Karpas-422 (cell line): ENCODE measurements at regions not wholly inside any gene's neighbourhood (a gene's known extent, or its start where the extent isn't known, plus 50 kb on each side); places are given as distances from the start of the nearest gene placed in this dataset.

Experiments
- DNase-seq: peaks from one replicate; pipeline ENCODE4 v3.0.0-alpha.2; 2015
- H2AFZ ChIP-seq: fragments of 200-600 bp; sonication (generic); 2 replicates; pipeline ENCODE4 v1.6.1; 2014; ENCODE audit warnings: antibody characterized with exemption, low read length, mixed read lengths
- H3K27ac ChIP-seq: fragments of 200-600 bp; sonication (generic); 2 replicates; pipeline ENCODE4 v1.5.1; 2014; ENCODE audit warnings: mild to moderate bottlenecking, low read length, moderate library complexity
- H3K27me3 ChIP-seq: fragments of 200-600 bp; sonication (generic); 2 replicates; pipeline ENCODE4 v1.6.1; 2014; ENCODE audit warnings: low read length, mixed read lengths
- H3K36me3 ChIP-seq: fragments of 200-600 bp; sonication (generic); 2 replicates; pipeline ENCODE4 v1.6.1; 2014; ENCODE audit warnings: low read length, mixed read lengths; ENCODE audit not compliant: insufficient read depth
- H3K4me1 ChIP-seq: fragments of 200-600 bp; sonication (generic); 2 replicates; pipeline ENCODE4 v1.6.1; 2014; ENCODE audit warnings: mild to moderate bottlenecking, low read length, mixed read lengths
- H3K4me2 ChIP-seq: fragments of 200-600 bp; sonication (generic); 2 replicates; pipeline ENCODE4 v1.6.1; 2014; ENCODE audit warnings: low read length, low read depth, mild to moderate bottlenecking; ENCODE audit not compliant: poor library complexity, severe bottlenecking
- H3K4me3 ChIP-seq: fragments of 200-600 bp; sonication (generic); 2 replicates; pipeline ENCODE4 v1.5.1; 2014; ENCODE audit warnings: mild to moderate bottlenecking, antibody characterized with exemption, low read length, mixed read lengths
- H3K79me2 ChIP-seq: fragments of 200-600 bp; sonication (generic); 2 replicates; pipeline ENCODE4 v1.6.1; 2014; ENCODE audit warnings: mild to moderate bottlenecking, low read length, mixed read lengths
- H3K9ac ChIP-seq: fragments of 200-600 bp; sonication (generic); 2 replicates; pipeline ENCODE4 v1.6.0; 2014; ENCODE audit warnings: low read length
- H3K9me2 ChIP-seq: fragments of 200-600 bp; sonication (generic), shearing (Covaris generic); replicated peaks from 2 replicates; pipeline ENCODE4 v1.6.0; 2014; ENCODE audit warnings: mild to moderate bottlenecking, low read length, moderate library complexity; ENCODE audit not compliant: insufficient read depth
- H3K9me3 ChIP-seq: fragments of 300-700, 200-600 bp; sonication (generic); 2 replicates; pipeline ENCODE4 v1.6.1; 2014; ENCODE audit warnings: low read length, mixed read lengths
- H4K20me1 ChIP-seq: fragments of 200-600 bp; sonication (generic); 2 replicates; pipeline ENCODE4 v1.6.1; 2014; ENCODE audit warnings: mild to moderate bottlenecking, antibody characterized with exemption, low read length, low read depth; ENCODE audit not compliant: insufficient read depth

DNA sequence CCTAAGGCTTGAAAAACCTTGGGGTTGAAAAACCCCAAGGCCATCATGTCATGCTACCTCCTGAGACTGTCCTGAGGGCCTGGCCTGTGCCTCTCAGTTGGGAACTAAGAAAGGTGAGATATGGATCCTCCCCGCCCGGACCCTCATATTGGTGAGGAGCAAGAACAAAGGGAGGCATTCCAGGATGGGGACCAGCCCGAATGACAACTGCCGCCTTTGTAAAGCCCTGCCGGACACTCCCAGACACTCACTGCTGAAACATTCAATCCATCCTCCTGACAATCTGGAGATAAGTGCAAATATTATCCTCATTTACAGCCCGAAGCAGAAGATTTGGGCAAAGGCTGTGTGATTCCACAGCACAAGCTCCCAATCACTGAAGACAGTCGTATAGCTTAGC lies 298.3 kb downstream of the NSG2 start:
- Histone ChIP-seq H3K27me3 (no peaks in the 10 kb centered on the region), H3K79me2 (no peaks in the 10 kb centered on the region), H3K36me3 (no peaks in the 10 kb centered on the region), H3K9me2 (no peaks in the 10 kb centered on the region), H3K9ac (no peak overlapping the region), H2AFZ (no peak overlapping the region), H3K4me1 (no peaks in the 10 kb centered on the region), H3K4me3 (no peak overlapping the region), H3K9me3 (no peaks in the 10 kb centered on the region), H4K20me1 (no peaks in the 10 kb centered on the region), H3K4me2 (no peak overlapping the region), H3K27ac (no peak overlapping the region)
- no peak for DNase-seq

DNA sequence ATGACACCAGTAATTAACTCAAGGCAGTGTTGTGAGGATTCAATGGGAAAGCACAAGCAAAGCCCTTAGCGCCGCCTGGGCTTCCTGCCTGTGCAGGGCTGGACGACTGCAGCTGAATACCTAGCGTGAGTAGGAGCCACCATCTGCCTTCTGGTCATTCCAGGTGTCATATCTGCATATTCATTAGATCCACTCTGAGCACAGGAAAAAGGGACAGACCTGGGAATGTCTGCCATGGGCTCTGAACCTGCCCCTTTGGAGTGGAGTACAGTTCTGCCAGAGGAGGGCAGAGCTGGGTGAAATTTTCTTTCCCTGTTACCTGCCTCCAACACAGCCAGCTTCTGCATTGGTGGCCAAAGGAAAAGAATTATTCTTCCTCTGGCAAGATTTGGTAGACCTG lies 298.8 kb downstream of the NSG2 start:
- no peaks in the 10 kb centered on the region for H3K27me3 ChIP-seq
- H3K79me2 ChIP-seq, result no peaks in the 10 kb centered on the region
- H3K9me2 ChIP-seq, result no peaks in the 10 kb centered on the region
- H3K4me2 ChIP-seq, result no peak overlapping the region
- no peaks in the 10 kb centered on the region for H3K4me1 ChIP-seq
- no peak for DNase-seq
- H3K27ac ChIP-seq, result no peak overlapping the region
- no peaks in the 10 kb centered on the region for H3K9me3 ChIP-seq
- no peak overlapping the region for H3K4me3 ChIP-seq
- H3K36me3 ChIP-seq, result no peaks in the 10 kb centered on the region
- no peaks in the 10 kb centered on the region for H4K20me1 ChIP-seq
- no peak overlapping the region for H3K9ac ChIP-seq
- no peak overlapping the region for H2AFZ ChIP-seq

DNA sequence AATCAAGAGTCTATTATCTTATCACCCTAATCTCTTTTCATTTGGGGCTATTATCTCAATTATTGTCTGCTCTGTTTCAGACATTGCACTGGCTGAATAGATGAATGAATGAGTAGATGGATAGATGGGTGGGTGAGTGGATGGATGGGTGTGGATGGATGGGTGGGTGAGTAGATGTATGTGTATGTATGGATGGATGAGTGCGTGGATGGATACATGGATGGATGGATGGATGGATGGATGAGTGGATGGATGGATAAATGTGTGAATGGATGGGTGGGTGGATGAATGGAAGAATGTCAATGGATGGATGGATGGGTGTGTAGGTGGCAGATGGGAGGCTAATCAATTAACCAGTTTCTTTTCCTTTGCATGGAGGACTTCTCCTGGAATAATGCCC lies 301.7 kb downstream of the NSG2 start:
- Histone ChIP-seq H3K4me2 (no peak overlapping the region), H3K36me3 (no peaks in the 10 kb centered on the region), H3K79me2 (no peaks in the 10 kb centered on the region), H3K4me3 (no peak overlapping the region), H3K9me2 (no peaks in the 10 kb centered on the region), H4K20me1 (no peaks in the 10 kb centered on the region), H3K4me1 (no peaks in the 10 kb centered on the region), H3K9me3 (no peaks in the 10 kb centered on the region), H3K27ac (no peak overlapping the region), H2AFZ (no peak overlapping the region), H3K9ac (no peak overlapping the region), H3K27me3 (no peaks in the 10 kb centered on the region)
- peak; percentile 19 for DNase-seq

DNA sequence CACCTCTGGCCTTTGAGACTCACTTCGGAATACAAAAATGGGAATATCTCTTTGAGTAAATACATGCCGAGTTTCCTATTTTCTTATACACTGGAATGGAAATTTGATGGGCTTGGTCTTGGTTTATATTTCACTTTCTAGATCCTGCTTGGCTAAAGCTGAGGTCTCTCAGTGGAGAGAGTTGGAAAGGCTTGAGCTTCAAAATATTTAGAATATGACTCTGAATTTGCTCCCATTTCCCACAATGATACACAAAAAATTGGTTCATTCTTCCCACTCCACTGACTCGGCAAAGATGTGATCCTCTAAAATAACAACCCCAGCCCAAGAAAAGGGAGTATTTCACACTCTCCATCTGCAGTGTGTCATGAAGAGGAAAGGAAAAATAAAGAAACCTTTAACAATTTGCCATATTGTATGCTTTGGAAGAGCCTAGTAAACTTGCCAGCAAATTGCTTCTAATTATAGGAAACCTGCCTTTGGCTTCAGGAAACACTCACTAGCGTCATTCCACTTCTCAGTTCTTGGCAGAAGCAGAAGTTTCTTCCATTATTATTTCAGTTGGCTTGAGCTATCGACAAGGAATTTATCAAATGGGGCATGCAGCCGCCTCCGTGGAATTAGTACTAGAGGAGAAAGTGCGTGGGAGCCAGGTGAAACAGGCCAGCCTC lies 302.9 kb downstream of the NSG2 start:
- no peaks in the 10 kb centered on the region for H3K9me2 ChIP-seq
- no peak overlapping the region for H3K9ac ChIP-seq
- H3K4me1 ChIP-seq, result no peaks in the 10 kb centered on the region
- DNase-seq, result no peak
- H3K36me3 ChIP-seq, result no peaks in the 10 kb centered on the region
- H4K20me1 ChIP-seq, result no peaks in the 10 kb centered on the region
- no peaks in the 10 kb centered on the region for H3K79me2 ChIP-seq
- no peaks in the 10 kb centered on the region for H3K27me3 ChIP-seq
- H2AFZ ChIP-seq, result no peak overlapping the region
- H3K27ac ChIP-seq, result no peak overlapping the region
- no peak overlapping the region for H3K4me2 ChIP-seq
- H3K4me3 ChIP-seq, result no peak overlapping the region
- no peaks in the 10 kb centered on the region for H3K9me3 ChIP-seq

GRCh38 chr5:174352681-174353080 lies 307.2 kb downstream of the NSG2 start:
- no peak overlapping the region for H3K4me2 ChIP-seq
- no peaks in the 10 kb centered on the region for H3K27me3 ChIP-seq
- H3K9me2 ChIP-seq, result no peaks in the 10 kb centered on the region
- no peaks in the 10 kb centered on the region for H3K79me2 ChIP-seq
- no peak overlapping the region for H3K4me3 ChIP-seq
- no peak overlapping the region for H3K9ac ChIP-seq
- H4K20me1 ChIP-seq, result no peaks in the 10 kb centered on the region
- no peaks in the 10 kb centered on the region for H3K4me1 ChIP-seq
- H2AFZ ChIP-seq, result no peak overlapping the region
- DNase-seq, result no peak
- no peaks in the 10 kb centered on the region for H3K36me3 ChIP-seq
- H3K9me3 ChIP-seq, result no peaks in the 10 kb centered on the region
- H3K27ac ChIP-seq, result no peak overlapping the region

GRCh38 chr5:174354571-174354970 lies 309.1 kb downstream of the NSG2 start:
- Histone ChIP-seq H3K9me3 (no peaks in the 10 kb centered on the region), H3K9me2 (no peaks in the 10 kb centered on the region), H3K9ac (no peak overlapping the region), H3K79me2 (no peaks in the 10 kb centered on the region), H3K27me3 (no peaks in the 10 kb centered on the region), H2AFZ (no peak overlapping the region), H4K20me1 (no peaks in the 10 kb centered on the region), H3K4me2 (no peak overlapping the region), H3K4me3 (no peak overlapping the region), H3K36me3 (no peaks in the 10 kb centered on the region), H3K4me1 (no peaks in the 10 kb centered on the region), H3K27ac (no peak overlapping the region)
- no peak for DNase-seq

DNA sequence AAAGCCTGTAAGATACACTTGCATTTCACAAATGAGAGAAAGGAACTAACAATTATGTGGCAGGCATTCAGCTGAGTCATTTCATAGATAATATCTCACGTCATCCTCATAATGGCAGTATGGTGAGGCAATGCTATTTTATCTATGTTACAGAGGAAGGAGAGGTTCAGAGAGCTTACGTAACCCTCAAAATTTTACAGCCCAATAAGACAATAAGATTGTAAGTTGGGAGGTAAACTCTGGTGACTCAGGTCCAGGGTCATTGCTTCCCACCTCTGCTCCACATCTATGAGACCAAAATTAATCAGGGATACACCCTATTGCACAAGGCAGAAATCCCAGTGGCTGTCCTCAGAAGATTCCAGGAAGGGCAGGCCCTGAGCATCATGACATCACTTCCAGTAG lies 309.7 kb downstream of the NSG2 start:
- no peak for DNase-seq
- H3K27ac ChIP-seq, result no peak overlapping the region
- no peaks in the 10 kb centered on the region for H3K9me2 ChIP-seq
- no peaks in the 10 kb centered on the region for H3K79me2 ChIP-seq
- no peaks in the 10 kb centered on the region for H3K36me3 ChIP-seq
- H3K9ac ChIP-seq, result no peak overlapping the region
- no peaks in the 10 kb centered on the region for H3K4me1 ChIP-seq
- no peaks in the 10 kb centered on the region for H3K9me3 ChIP-seq
- no peaks in the 10 kb centered on the region for H3K27me3 ChIP-seq
- H2AFZ ChIP-seq, result no peak overlapping the region
- no peak overlapping the region for H3K4me2 ChIP-seq
- no peaks in the 10 kb centered on the region for H4K20me1 ChIP-seq
- no peak overlapping the region for H3K4me3 ChIP-seq

DNA sequence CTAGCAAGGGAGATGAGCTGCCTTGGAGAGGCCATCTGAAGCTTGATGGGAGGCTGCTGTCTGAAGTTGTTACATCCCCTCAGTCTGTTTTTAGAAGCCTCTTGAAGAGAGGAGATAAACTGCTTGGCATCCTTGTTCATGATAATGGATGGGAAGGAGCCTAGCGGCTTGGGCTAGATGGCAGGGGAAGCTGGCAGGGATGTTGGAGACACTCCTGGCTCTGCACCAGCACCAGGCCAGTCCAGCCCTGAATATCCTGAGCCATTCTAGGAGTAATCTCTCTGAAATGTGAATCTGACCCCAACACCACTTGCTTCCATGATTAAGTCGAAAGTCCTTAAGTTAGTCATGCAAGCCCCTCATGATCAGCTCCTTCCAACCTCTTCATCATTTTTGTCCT lies 310.5 kb downstream of the NSG2 start:
- no peak for DNase-seq
- H3K27ac ChIP-seq, result no peak overlapping the region
- no peak overlapping the region for H3K4me2 ChIP-seq

DNA sequence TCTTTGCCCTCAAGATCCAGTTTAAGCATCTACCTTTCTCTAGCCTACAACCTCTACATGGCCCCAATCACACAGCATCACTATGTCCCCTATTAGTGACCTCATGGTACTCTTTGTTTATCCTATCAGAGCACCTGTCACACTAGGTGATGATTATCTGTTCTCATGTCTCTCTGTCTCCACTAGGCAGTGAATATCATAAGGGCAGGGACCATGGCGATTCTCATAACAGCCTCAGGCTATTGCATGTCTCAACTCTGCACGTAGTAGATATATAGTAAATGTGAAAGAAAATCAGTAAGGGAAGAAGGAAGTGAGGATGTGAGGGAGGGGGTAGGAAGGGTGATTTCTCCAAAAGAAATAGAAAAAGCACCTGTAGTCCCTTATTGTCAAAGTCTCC lies 311.0 kb downstream of the NSG2 start:
- Histone ChIP-seq H3K27ac (no peak overlapping the region), H3K36me3 (no peaks in the 10 kb centered on the region), H3K9me2 (no peaks in the 10 kb centered on the region), H3K9me3 (no peaks in the 10 kb centered on the region), H4K20me1 (no peaks in the 10 kb centered on the region), H3K4me2 (no peak overlapping the region), H3K79me2 (no peaks in the 10 kb centered on the region), H3K9ac (no peak overlapping the region), H3K4me1 (no peaks in the 10 kb centered on the region), H3K4me3 (no peak overlapping the region), H3K27me3 (no peaks in the 10 kb centered on the region), H2AFZ (no peak overlapping the region)
- DNase-seq, result no peak

More for the DNA sequence above, 310.5 kb downstream of the NSG2 start:
- H3K9me2 ChIP-seq, result no peaks in the 10 kb centered on the region
- no peaks in the 10 kb centered on the region for H3K27me3 ChIP-seq
- H3K79me2 ChIP-seq, result no peaks in the 10 kb centered on the region
- no peaks in the 10 kb centered on the region for H3K9me3 ChIP-seq
- H3K4me3 ChIP-seq, result no peak overlapping the region
- H3K9ac ChIP-seq, result no peak overlapping the region
- H3K36me3 ChIP-seq, result no peaks in the 10 kb centered on the region
- H3K4me1 ChIP-seq, result no peaks in the 10 kb centered on the region
- H2AFZ ChIP-seq, result no peak overlapping the region
- H4K20me1 ChIP-seq, result no peaks in the 10 kb centered on the region
